Cerebellar cortex (tissue), 1 donor: ENCODE measurements at regions not wholly inside any gene's neighbourhood (a gene's known extent, or its start where the extent isn't known, plus 50 kb on each side); places are given as distances from the start of the nearest gene placed in this dataset.
"Not testable (repeated sequence)": the region's sequence is repeated elsewhere in the genome, so short reads cannot be mapped to it uniquely, and the experiment has no call there.

Experiments used
- DNase-seq: peaks from one replicate; pipeline ENCODE4 v3.0.0-alpha.2; 2015; ENCODE audit warnings: low spot score

- no peak for DNase-seq
Observed at GRCh38 chr22:27099946-27100722, 442.7 kb downstream of the MIAT start.

GRCh38 chr22:27100789-27101188, 443.4 kb downstream of the MIAT start:
- no peak for DNase-seq

- DNase-seq, result no peak
Observed at GRCh38 chr22:27101288-27101687, 443.9 kb downstream of the MIAT start.

- no peak for DNase-seq
Observed at GRCh38 chr22:27104449-27104848, 447.1 kb downstream of the MIAT start.

GRCh38 chr22:27105142-27106025, 448.0 kb downstream of the MIAT start:
- DNase-seq, result no peak

GRCh38 chr22:27106985-27107384, 449.6 kb downstream of the MIAT start:
- DNase-seq, result no peak

- DNase-seq, result no peak
Observed at GRCh38 chr22:27107386-27107785, 450.0 kb downstream of the MIAT start.

GRCh38 chr22:27107824-27108223, 450.4 kb downstream of the MIAT start:
- DNase-seq, result peak; percentile 16

- DNase-seq, result no peak
Observed at GRCh38 chr22:27108425-27109114, 451.2 kb downstream of the MIAT start.

GRCh38 chr22:27109406-27109805, 452.0 kb downstream of the MIAT start:
- not testable (repeated sequence) for DNase-seq

- DNase-seq, result no peak
Observed at GRCh38 chr22:27110665-27111451, 453.5 kb downstream of the MIAT start.

GRCh38 chr22:27111796-27112672, 454.6 kb downstream of the MIAT start:
- DNase-seq, result no peak

- DNase-seq, result no peak
Observed at GRCh38 chr22:27113211-27113635, 455.8 kb downstream of the MIAT start.

GRCh38 chr22:27113641-27114040, 456.3 kb downstream of the MIAT start:
- no peak for DNase-seq

- DNase-seq, result no peak
Observed at GRCh38 chr22:27114186-27114585, 456.8 kb downstream of the MIAT start.

GRCh38 chr22:27115410-27115809, 458.0 kb downstream of the MIAT start:
- DNase-seq, result no peak

- DNase-seq, result no peak
Observed at GRCh38 chr22:27115816-27116256, 458.4 kb downstream of the MIAT start.

- no peak for DNase-seq
Observed at GRCh38 chr22:27116312-27117086, 459.1 kb downstream of the MIAT start.

- no peak for DNase-seq
Observed at GRCh38 chr22:27120036-27120435, 462.6 kb downstream of the MIAT start.

GRCh38 chr22:27122574-27122973, 465.2 kb downstream of the MIAT start:
- DNase-seq, result no peak
